RWPE1 (cell line): ENCODE measurements at regions not wholly inside any gene's neighbourhood (a gene's known extent, or its start where the extent isn't known, plus 50 kb on each side); places are given as distances from the start of the nearest gene placed in this dataset.

ENCODE experiments used
- CTCF ChIA-PET: fragments of 350-600 bp; sonication (Branson Sonifier 250); formaldehyde crosslinking; extraction: SDS; loops from one replicate; lab custom pipeline; 2021; lab: Yijun Ruan, JAX
- POLR2A ChIA-PET: fragments of 400-600 bp; formaldehyde crosslinking; extraction: SDS; loops from one replicate; lab custom pipeline; 2020; ENCODE audit warnings: antibody characterized with exemption; ENCODE audit not compliant: low non-redundant PET; lab: Yijun Ruan, JAX
- DNase-seq: peaks from one replicate; pipeline ENCODE4 v3.0.0; 2012; ENCODE audit warnings: low spot score
- H3K27ac ChIP-seq: fragments of 450-650 bp; 2 replicates; pipeline ENCODE4 v1.5.1; 2017
- TF ChIP-seq, protein P1 (sequence below): fragments of 450-650 bp; conservative IDR thresholded peaks from 2 replicates; pipeline ENCODE4 v1.5.1; 2017; ENCODE audit warnings: low read depth, mild to moderate bottlenecking

- ChIA-PET POLR2A (no interaction called here), CTCF (no interaction called here)
- TF ChIP-seq, protein P1, sequence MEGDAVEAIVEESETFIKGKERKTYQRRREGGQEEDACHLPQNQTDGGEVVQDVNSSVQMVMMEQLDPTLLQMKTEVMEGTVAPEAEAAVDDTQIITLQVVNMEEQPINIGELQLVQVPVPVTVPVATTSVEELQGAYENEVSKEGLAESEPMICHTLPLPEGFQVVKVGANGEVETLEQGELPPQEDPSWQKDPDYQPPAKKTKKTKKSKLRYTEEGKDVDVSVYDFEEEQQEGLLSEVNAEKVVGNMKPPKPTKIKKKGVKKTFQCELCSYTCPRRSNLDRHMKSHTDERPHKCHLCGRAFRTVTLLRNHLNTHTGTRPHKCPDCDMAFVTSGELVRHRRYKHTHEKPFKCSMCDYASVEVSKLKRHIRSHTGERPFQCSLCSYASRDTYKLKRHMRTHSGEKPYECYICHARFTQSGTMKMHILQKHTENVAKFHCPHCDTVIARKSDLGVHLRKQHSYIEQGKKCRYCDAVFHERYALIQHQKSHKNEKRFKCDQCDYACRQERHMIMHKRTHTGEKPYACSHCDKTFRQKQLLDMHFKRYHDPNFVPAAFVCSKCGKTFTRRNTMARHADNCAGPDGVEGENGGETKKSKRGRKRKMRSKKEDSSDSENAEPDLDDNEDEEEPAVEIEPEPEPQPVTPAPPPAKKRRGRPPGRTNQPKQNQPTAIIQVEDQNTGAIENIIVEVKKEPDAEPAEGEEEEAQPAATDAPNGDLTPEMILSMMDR, result no peak
- no peak overlapping the region for H3K27ac ChIP-seq
- no peak for DNase-seq
These were observed 173.0 kb upstream of the RORA start for GRCh38 chr15:61401903-61402698.

GRCh38 chr15:61398310-61398709 is 169.2 kb upstream of the RORA start:
- CTCF ChIA-PET, result no interaction called here
- no peak overlapping the region for H3K27ac ChIP-seq
- TF ChIP-seq, protein P1, result no peak
- DNase-seq, result no peak
- POLR2A ChIA-PET, result no interaction called here

DNA sequence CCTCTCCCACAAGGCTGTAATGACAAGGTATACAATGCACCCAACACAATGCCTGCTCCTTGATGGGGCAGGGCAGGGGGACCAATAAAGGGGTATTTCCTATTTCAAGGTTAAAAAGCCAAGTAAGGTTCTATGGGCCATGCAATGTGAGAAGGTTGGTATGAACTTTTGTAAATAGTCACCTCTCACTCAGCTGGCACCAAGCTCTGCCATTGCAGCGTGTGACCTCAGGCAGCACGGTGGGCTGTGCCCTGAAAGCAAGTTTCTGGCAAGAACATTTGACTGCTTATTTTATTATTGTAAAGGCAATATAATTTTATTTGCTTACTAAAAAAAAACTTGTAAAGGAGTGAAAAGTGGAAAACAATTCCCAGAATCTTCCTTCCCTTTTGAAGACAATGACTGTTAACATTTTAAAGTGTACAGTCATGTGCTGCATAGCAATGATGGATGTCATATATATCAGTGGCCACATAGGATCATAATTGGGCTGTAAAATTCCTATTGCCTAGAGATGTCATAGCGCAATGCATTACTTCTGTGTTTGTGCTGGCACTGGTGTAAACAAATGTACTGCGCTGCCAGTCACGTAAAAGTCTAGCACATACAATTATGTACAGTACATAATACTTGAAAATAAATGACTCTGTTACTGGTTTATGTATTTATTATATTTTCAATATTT is 167.3 kb upstream of the RORA start:
- no peak for DNase-seq
- POLR2A ChIA-PET, result no interaction called here
- CTCF ChIA-PET, result no interaction called here
- TF ChIP-seq, protein P1, result no peak
- no peak overlapping the region for H3K27ac ChIP-seq

GRCh38 chr15:61393949-61394348 is 164.8 kb upstream of the RORA start:
- H3K27ac ChIP-seq, result no peak overlapping the region
- no peak for DNase-seq
- CTCF ChIA-PET, result no interaction called here
- POLR2A ChIA-PET, result no interaction called here
- TF ChIP-seq, protein P1, result no peak

GRCh38 chr15:61393524-61393923 is 164.4 kb upstream of the RORA start:
- no peak overlapping the region for H3K27ac ChIP-seq
- ChIA-PET POLR2A (no interaction called here), CTCF (no interaction called here)
- TF ChIP-seq, protein P1, result no peak
- no peak for DNase-seq

DNA sequence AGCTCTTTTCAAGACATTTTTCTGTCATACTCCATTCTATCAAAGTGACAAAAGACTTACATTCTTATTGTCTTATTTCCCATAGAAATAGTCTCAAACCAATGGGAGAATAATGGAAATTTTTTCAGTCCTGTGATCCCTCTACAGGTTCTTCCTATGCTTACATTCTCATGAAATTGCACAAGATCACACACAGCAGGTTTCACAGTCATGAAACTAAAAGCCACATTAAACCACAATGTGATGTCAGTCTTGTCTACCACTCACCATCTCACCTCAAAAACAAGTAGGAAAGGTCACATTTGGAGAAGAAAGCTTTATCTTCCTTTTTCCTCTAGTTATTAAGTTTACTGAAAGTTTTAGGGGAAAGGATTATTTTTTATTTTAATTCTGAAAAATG is 161.0 kb upstream of the RORA start:
- no peak overlapping the region for H3K27ac ChIP-seq
- POLR2A ChIA-PET, result no interaction called here
- CTCF ChIA-PET, result interaction anchor here (0.5 kb wide), 1 partner anchor 171 kb away, joined by 3 read pairs; no protein-coding TSS in a partner anchor
- DNase-seq, result no peak
- TF ChIP-seq, protein P1, result no peak
